Naive thymus-derived CD4-positive, alpha-beta T cell (primary cell): ENCODE measurements at regions not wholly inside any gene's neighbourhood (a gene's known extent, or its start where the extent isn't known, plus 50 kb on each side); places are given as distances from the start of the nearest gene placed in this dataset.

Source experiments
- ATAC-seq: fragments of 150-1000 bp; cut with Tn5 transposase; 2 replicates; pipeline ENCODE4 v1.10.0; 2021; ENCODE audit warnings: mild to moderate bottlenecking, moderate library complexity
- CTCF ChIA-PET: fragments of 350-600 bp; sonication (Branson Sonifier 250); formaldehyde crosslinking; loops from one replicate; lab custom pipeline; 2021; ENCODE audit warnings: antibody characterized with exemption; lab: Charles Lee
- POLR2A ChIA-PET: fragments of 350-600 bp; sonication (Branson Sonifier 250); formaldehyde crosslinking; loops from one replicate; lab custom pipeline; 2021; ENCODE audit warnings: antibody characterized with exemption, inconsistent platforms; lab: Charles Lee
- DNase-seq, 9 donors: peaks; one replicate each; pipeline versions ENCODE4 v3.0.0 to v3.0.0-alpha.2; 2020 to 2022; ENCODE audit warnings: mixed read lengths in 1 of 9
- H3K27ac ChIP-seq: one replicate; pipeline ENCODE4 v1.7.0; 2013; ENCODE audit warnings: mild to moderate bottlenecking, low read depth, low read length, moderate library complexity
- H3K27me3 ChIP-seq, 2 donors: one replicate each; pipeline ENCODE4 v1.7.0; 2013; ENCODE audit warnings: low read length in 2 of 2, mild to moderate bottlenecking in 2 of 2, moderate library complexity in 2 of 2; ENCODE audit not compliant: control insufficient read depth in 2 of 2, insufficient read depth in 2 of 2
- H3K36me3 ChIP-seq, 3 experiments: 1 replicate in 2 of 3; 2 replicates in 1 of 3; pipeline ENCODE4 v1.7.0; 2013; ENCODE audit warnings: low read length in 3 of 3, mild to moderate bottlenecking in 3 of 3, moderate library complexity in 1 of 3; ENCODE audit not compliant: insufficient read depth in 3 of 3, control insufficient read depth in 2 of 3
- H3K4me1 ChIP-seq, 2 donors: one replicate each; pipeline ENCODE4 v1.7.0; 2013; ENCODE audit warnings: low read length in 2 of 2, mild to moderate bottlenecking in 2 of 2, moderate library complexity in 1 of 2; ENCODE audit not compliant: control insufficient read depth in 2 of 2, insufficient read depth in 2 of 2
- H3K4me3 ChIP-seq: 2 replicates; pipeline ENCODE4 v1.7.0; 2013; ENCODE audit warnings: mild to moderate bottlenecking, low read length
- H3K9me3 ChIP-seq, 3 experiments: 1 replicate in 2 of 3; 2 replicates in 1 of 3; pipeline ENCODE4 v1.7.0; 2013; ENCODE audit warnings: low read length in 3 of 3; ENCODE audit not compliant: control insufficient read depth in 2 of 3
- H3K27ac Mint-ChIP-seq, 9 donors: one replicate each; pipeline ENCODE4 v1.8.0; 2020 to 2022; ENCODE audit warnings: mixed read lengths in 9 of 9, mild to moderate bottlenecking in 8 of 9, moderate library complexity in 5 of 9, inconsistent platforms in 2 of 9
- H3K27me3 Mint-ChIP-seq, 5 donors: one replicate each; pipeline ENCODE4 v1.8.0; 2021 to 2022; ENCODE audit warnings: mixed read lengths in 5 of 5, mild to moderate bottlenecking in 1 of 5
- H3K36me3 Mint-ChIP-seq, 5 donors: one replicate each; pipeline ENCODE4 v1.8.0; 2020 to 2022; ENCODE audit warnings: mixed read lengths in 5 of 5, mild to moderate bottlenecking in 3 of 5, inconsistent platforms in 1 of 5
- H3K4me1 Mint-ChIP-seq, 7 donors: one replicate each; pipeline ENCODE4 v1.8.0; 2020 to 2022; ENCODE audit warnings: mixed read lengths in 7 of 7, mild to moderate bottlenecking in 3 of 7, inconsistent platforms in 1 of 7
- H3K4me3 Mint-ChIP-seq, 10 donors: one replicate each; pipeline ENCODE4 v1.8.0; 2020 to 2022; ENCODE audit warnings: mild to moderate bottlenecking in 10 of 10, mixed read lengths in 10 of 10, moderate library complexity in 6 of 10, inconsistent platforms in 2 of 10
- H3K9me3 Mint-ChIP-seq, 11 donors: one replicate each; pipeline ENCODE4 v1.8.0; 2020 to 2022; ENCODE audit warnings: mixed read lengths in 11 of 11, mild to moderate bottlenecking in 4 of 11, inconsistent platforms in 1 of 11, moderate library complexity in 1 of 11
- intact Hi-C, 2 donors: fragments of 100-400 bp; cut with micrococcal nuclease; formaldehyde crosslinking; loops; one replicate each; pipeline ENCODE4 v1.15.1; 2023

GRCh38 chr4:86484241-86484640, 109.9 kb upstream of the PTPN13 start:
- Mint-ChIP-seq H3K27me3 (peaks cover 0 to 20% (median 0%) of the 10 kb centered on the region in 5 donors), H3K27ac (no peak overlapping the region), H3K36me3 (no peaks in the 10 kb centered on the region), H3K4me3 (no peak overlapping the region), H3K4me1 (peaks cover 0 to 12% (median 6%) of the 10 kb centered on the region in 7 donors), H3K9me3 (no peaks in the 10 kb centered on the region)
- intact Hi-C loops, result no loop called here
- Histone ChIP-seq H3K36me3 (no peaks in the 10 kb centered on the region), H3K27me3 (no peaks in the 10 kb centered on the region), H3K27ac (no peak overlapping the region), H3K4me1 (no peaks in the 10 kb centered on the region), H3K4me3 (no peak overlapping the region), H3K9me3 (no peaks in the 10 kb centered on the region)
- POLR2A ChIA-PET, result no interaction called here
- CTCF ChIA-PET, result no interaction called here
- no peak for ATAC-seq
- no peak for DNase-seq

GRCh38 chr4:86487738-86488348, 106.3 kb upstream of the PTPN13 start:
- Mint-ChIP-seq H3K27ac (no peak overlapping the region), H3K9me3 (no peaks in the 10 kb centered on the region), H3K27me3 (peaks cover 0 to 9% (median 0%) of the 10 kb centered on the region in 5 donors), H3K36me3 (no peaks in the 10 kb centered on the region), H3K4me3 (no peak overlapping the region), H3K4me1 (peaks cover 0 to 8% (median 3%) of the 10 kb centered on the region in 7 donors)
- DNase-seq (no peak), ATAC-seq (no peak)
- H3K27me3 ChIP-seq, result no peaks in the 10 kb centered on the region
- POLR2A ChIA-PET, result no interaction called here
- intact Hi-C loops, result no loop called here
- H3K9me3 ChIP-seq, result no peaks in the 10 kb centered on the region
- H3K27ac ChIP-seq, result no peak overlapping the region
- H3K4me3 ChIP-seq, result no peak overlapping the region
- no peaks in the 10 kb centered on the region for H3K36me3 ChIP-seq
- CTCF ChIA-PET, result no interaction called here
- no peaks in the 10 kb centered on the region for H3K4me1 ChIP-seq

- POLR2A ChIA-PET, result no interaction called here
- H3K27me3 Mint-ChIP-seq, result peaks cover 0 to 5% (median 0%) of the 10 kb centered on the region in 5 donors
- DNase-seq (no peak), ATAC-seq (no peak)
- Histone ChIP-seq H3K36me3 (no peaks in the 10 kb centered on the region), H3K27ac (no peak overlapping the region), H3K9me3 (no peaks in the 10 kb centered on the region), H3K4me1 (no peaks in the 10 kb centered on the region), H3K4me3 (no peak overlapping the region), H3K27me3 (no peaks in the 10 kb centered on the region)
- H3K36me3 Mint-ChIP-seq, result no peaks in the 10 kb centered on the region
- H3K4me3 Mint-ChIP-seq, result no peak overlapping the region
- peaks cover 0 to 18% (median 0%) of the 10 kb centered on the region in 7 donors for H3K4me1 Mint-ChIP-seq
- CTCF ChIA-PET, result no interaction called here
- no peaks in the 10 kb centered on the region for H3K9me3 Mint-ChIP-seq
- H3K27ac Mint-ChIP-seq, result no peak overlapping the region
- intact Hi-C loops, result no loop called here
These were observed 100.7 kb upstream of the PTPN13 start for GRCh38 chr4:86493460-86493859.

GRCh38 chr4:86496094-86497080, 97.7 kb upstream of the PTPN13 start:
- Mint-ChIP-seq H3K36me3 (no peaks in the 10 kb centered on the region), H3K27ac (no peak overlapping the region), H3K4me3 (no peak overlapping the region), H3K27me3 (peaks cover 0 to 11% (median 7%) of the 10 kb centered on the region in 5 donors), H3K9me3 (no peaks in the 10 kb centered on the region), H3K4me1 (peaks cover 0 to 18% (median 0%) of the 10 kb centered on the region in 7 donors)
- Histone ChIP-seq H3K4me3 (no peak overlapping the region), H3K36me3 (no peaks in the 10 kb centered on the region), H3K4me1 (no peaks in the 10 kb centered on the region), H3K27ac (no peak overlapping the region), H3K9me3 (no peaks in the 10 kb centered on the region), H3K27me3 (no peaks in the 10 kb centered on the region)
- ATAC-seq (no peak), DNase-seq (peak in 4 of 9 donors; percentile 7 to 41 (median 16))
- ChIA-PET CTCF (interaction anchor here (0.6 to 1.6 kb wide), 4 partner anchors 9 to 398 kb away, joined by 3 to 5 read pairs (median 4); no protein-coding TSS in a partner anchor), POLR2A (no interaction called here)
- intact Hi-C loops, result loop anchor here in 1 of 2 donors (5.0 kb wide), 2 partner anchors 46 to 101 kb away; no protein-coding TSS in a partner anchor

- Histone ChIP-seq H3K27me3 (no peaks in the 10 kb centered on the region), H3K27ac (no peak overlapping the region), H3K36me3 (no peaks in the 10 kb centered on the region), H3K4me3 (no peak overlapping the region), H3K4me1 (no peaks in the 10 kb centered on the region), H3K9me3 (no peaks in the 10 kb centered on the region)
- CTCF ChIA-PET, result no interaction called here
- peaks cover 3 to 14% (median 7%) of the 10 kb centered on the region in 5 donors for H3K27me3 Mint-ChIP-seq
- H3K4me3 Mint-ChIP-seq, result no peak overlapping the region
- no peaks in the 10 kb centered on the region for H3K9me3 Mint-ChIP-seq
- H3K27ac Mint-ChIP-seq, result no peak overlapping the region
- POLR2A ChIA-PET, result no interaction called here
- intact Hi-C loops, result loop anchor here in 1 of 2 donors (5.0 kb wide), 2 partner anchors 45 to 100 kb away; no protein-coding TSS in a partner anchor
- H3K36me3 Mint-ChIP-seq, result no peaks in the 10 kb centered on the region
- no peak for DNase-seq
- H3K4me1 Mint-ChIP-seq, result peaks cover 0 to 16% (median 0%) of the 10 kb centered on the region in 7 donors
- no peak for ATAC-seq
These were observed 97.0 kb upstream of the PTPN13 start for GRCh38 chr4:86497131-86497530.

- no peaks in the 10 kb centered on the region for H3K27me3 ChIP-seq
- CTCF ChIA-PET, result interaction anchor here (1.0 to 1.8 kb wide), 5 partner anchors 9 to 737 kb away, joined by 3 to 6 read pairs (median 4); no protein-coding TSS in a partner anchor
- no peaks in the 10 kb centered on the region for H3K9me3 Mint-ChIP-seq
- POLR2A ChIA-PET, result no interaction called here
- H3K27me3 Mint-ChIP-seq, result peaks cover 9 to 21% (median 12%) of the 10 kb centered on the region in 5 donors
- DNase-seq (peak in 4 of 9 donors; percentile 4 to 26 (median 18)), ATAC-seq (peak; percentile 78)
- H3K4me3 ChIP-seq, result no peak overlapping the region
- H3K4me3 Mint-ChIP-seq, result no peak overlapping the region
- H3K4me1 ChIP-seq, result no peaks in the 10 kb centered on the region
- H3K27ac ChIP-seq, result no peak overlapping the region
- H3K36me3 ChIP-seq, result no peaks in the 10 kb centered on the region
- peaks cover 0 to 13% (median 0%) of the 10 kb centered on the region in 7 donors for H3K4me1 Mint-ChIP-seq
- intact Hi-C loops, result loop anchor here (1.0 to 5.0 kb wide), 4 partner anchors 44 to 737 kb away; no protein-coding TSS in a partner anchor
- no peaks in the 10 kb centered on the region for H3K36me3 Mint-ChIP-seq
- no peaks in the 10 kb centered on the region for H3K9me3 ChIP-seq
- no peak overlapping the region for H3K27ac Mint-ChIP-seq
These were observed 95.9 kb upstream of the PTPN13 start for GRCh38 chr4:86497980-86498862.
